Activated CD4-positive, alpha-beta T cell treated with anti-CD3 and anti-CD28 coated beads, Interleukin-2, amount 10 ng/mL, durations not matched to agents 7 days and 5 days (primary cell): ENCODE measurements at regions not wholly inside any gene's neighbourhood (a gene's known extent, or its start where the extent isn't known, plus 50 kb on each side); places are given as distances from the start of the nearest gene placed in this dataset.

ENCODE experiments used
- CTCF ChIA-PET: fragments of 350-600 bp; sonication (Branson Sonifier 250); formaldehyde crosslinking; loops from one replicate; lab custom pipeline; 2021; ENCODE audit warnings: antibody characterized with exemption; lab: Charles Lee
- POLR2A ChIA-PET: fragments of 350-600 bp; sonication (Branson Sonifier 250); formaldehyde crosslinking; loops from one replicate; lab custom pipeline; 2021; ENCODE audit warnings: antibody characterized with exemption; lab: Charles Lee
- DNase-seq: peaks from one replicate; pipeline ENCODE4 v3.0.0-alpha.2; 2020
- H3K27ac Mint-ChIP-seq: one replicate; pipeline ENCODE4 v1.8.0; 2021; ENCODE audit warnings: mild to moderate bottlenecking, moderate library complexity, mixed read lengths
- H3K27me3 Mint-ChIP-seq: one replicate; pipeline ENCODE4 v1.8.0; 2021; ENCODE audit warnings: mixed read lengths
- H3K36me3 Mint-ChIP-seq: one replicate; pipeline ENCODE4 v1.8.0; 2021; ENCODE audit warnings: low read depth, mixed read lengths
- H3K4me1 Mint-ChIP-seq: one replicate; pipeline ENCODE4 v1.8.0; 2021; ENCODE audit warnings: mixed read lengths
- H3K4me3 Mint-ChIP-seq: one replicate; pipeline ENCODE4 v1.8.0; 2021; ENCODE audit warnings: mild to moderate bottlenecking, moderate library complexity, mixed read lengths
- H3K9me3 Mint-ChIP-seq: one replicate; pipeline ENCODE4 v1.8.0; 2021; ENCODE audit warnings: mixed read lengths

DNA sequence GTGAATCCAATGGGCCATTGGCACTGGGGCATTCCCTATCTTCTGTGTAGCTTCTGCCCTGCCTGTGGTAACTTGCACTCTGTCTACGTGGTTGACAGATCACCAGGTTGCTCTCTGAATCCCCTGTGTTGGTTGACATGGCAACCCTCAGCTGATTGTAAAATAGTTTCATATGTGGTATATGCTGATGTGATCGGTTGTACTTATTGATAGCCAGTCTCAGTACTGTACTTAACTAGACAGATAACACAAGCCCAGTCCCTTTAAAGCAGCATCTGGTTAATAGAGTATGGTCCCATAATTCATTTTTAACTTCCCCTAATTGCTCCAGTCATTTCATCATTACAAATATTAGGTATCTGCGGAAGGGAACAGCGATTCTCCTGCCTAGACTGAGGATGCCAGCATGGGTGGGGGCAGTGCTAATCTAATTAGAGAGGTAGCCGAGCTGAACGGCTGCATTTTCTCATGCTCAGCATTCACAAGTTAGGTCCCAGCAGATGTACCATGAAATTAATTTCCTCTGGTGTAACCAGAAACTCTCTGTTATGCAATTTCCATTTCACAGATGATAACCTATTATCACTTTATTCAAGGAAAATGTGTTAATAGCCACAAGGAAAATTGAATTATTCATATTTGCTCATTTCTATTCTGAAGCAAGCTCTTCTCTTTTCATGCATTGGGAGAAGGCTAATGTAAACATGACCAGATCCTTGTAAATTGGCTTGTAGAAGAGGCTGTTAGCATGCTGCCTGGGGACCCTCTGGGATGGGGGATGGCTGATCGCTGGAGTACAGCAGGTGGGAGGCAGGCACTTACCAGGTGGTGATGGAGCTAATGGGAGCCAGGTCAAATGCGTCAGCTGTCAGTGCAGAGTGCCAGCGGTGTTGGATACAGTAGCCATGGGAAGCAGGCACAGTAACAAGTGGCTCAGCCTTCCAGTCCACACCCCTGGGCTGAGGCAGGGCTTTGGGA, 608.3 kb downstream of the GALR1 start:
- H3K4me3 Mint-ChIP-seq, result no peak overlapping the region
- no peak for DNase-seq
- no peak overlapping the region for H3K27ac Mint-ChIP-seq
- no peaks in the 10 kb centered on the region for H3K36me3 Mint-ChIP-seq
- ChIA-PET POLR2A (no interaction called here), CTCF (no interaction called here)
- H3K9me3 Mint-ChIP-seq, result no peaks in the 10 kb centered on the region
- H3K27me3 Mint-ChIP-seq, result no peaks in the 10 kb centered on the region
- H3K4me1 Mint-ChIP-seq, result no peaks in the 10 kb centered on the region

DNA sequence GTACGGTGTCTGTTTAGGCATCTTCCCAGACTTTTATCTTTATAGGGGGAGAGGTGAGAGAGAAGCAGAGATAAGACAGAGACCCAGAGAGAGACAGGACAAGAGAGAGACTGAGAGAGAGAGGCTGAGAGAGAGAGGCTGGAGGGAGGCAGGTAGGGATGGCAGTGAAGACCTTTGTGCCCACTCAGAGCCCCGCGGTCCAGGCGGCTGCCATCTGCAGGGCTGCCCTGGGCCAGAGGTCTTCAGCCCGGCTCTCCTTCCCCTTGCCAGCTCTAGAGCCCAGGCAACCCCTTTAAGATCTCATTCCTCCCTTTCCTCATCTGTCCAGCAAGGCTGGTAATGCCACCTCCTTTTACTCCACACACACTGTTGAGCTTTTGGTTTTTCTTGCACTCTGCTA, 610.0 kb downstream of the GALR1 start:
- H3K4me1 Mint-ChIP-seq, result no peaks in the 10 kb centered on the region
- no peak overlapping the region for H3K27ac Mint-ChIP-seq
- POLR2A ChIA-PET, result no interaction called here
- CTCF ChIA-PET, result no interaction called here
- no peak for DNase-seq
- no peaks in the 10 kb centered on the region for H3K36me3 Mint-ChIP-seq
- H3K4me3 Mint-ChIP-seq, result no peak overlapping the region
- H3K27me3 Mint-ChIP-seq, result no peaks in the 10 kb centered on the region
- no peaks in the 10 kb centered on the region for H3K9me3 Mint-ChIP-seq

- POLR2A ChIA-PET, result no interaction called here
- no peaks in the 10 kb centered on the region for H3K36me3 Mint-ChIP-seq
- no peaks in the 10 kb centered on the region for H3K27me3 Mint-ChIP-seq
- H3K9me3 Mint-ChIP-seq, result no peaks in the 10 kb centered on the region
- H3K27ac Mint-ChIP-seq, result no peak overlapping the region
- H3K4me3 Mint-ChIP-seq, result no peak overlapping the region
- DNase-seq, result no peak
- no peaks in the 10 kb centered on the region for H3K4me1 Mint-ChIP-seq
- CTCF ChIA-PET, result no interaction called here
Observed at GRCh38 chr18:77862066-77862757, 612.6 kb downstream of the GALR1 start.

DNA sequence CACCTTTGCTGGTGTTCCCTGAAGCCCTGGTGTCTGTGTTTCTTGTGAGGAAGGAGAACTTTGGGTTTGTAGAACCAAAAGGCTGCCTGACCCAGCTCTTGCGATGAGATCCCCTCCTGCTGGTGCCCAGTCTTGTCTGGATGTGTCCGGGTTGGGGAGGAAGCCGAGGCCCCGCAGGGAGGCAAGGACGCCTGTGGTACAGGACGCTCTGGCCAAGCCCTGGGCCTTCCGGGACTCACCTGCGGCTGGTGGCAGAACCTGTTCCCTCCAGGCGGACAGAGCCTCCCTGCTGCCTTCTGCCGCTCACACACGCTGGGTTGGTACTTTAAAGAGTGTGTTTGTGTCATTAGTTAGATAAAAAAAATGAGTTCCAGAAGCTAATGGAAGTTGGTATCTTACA, 616.2 kb downstream of the GALR1 start:
- ChIA-PET POLR2A (no interaction called here), CTCF (no interaction called here)

GRCh38 chr18:77866351-77866750, 616.7 kb downstream of the GALR1 start:
- no peak overlapping the region for H3K27ac Mint-ChIP-seq
- H3K27me3 Mint-ChIP-seq, result no peaks in the 10 kb centered on the region
- no peak overlapping the region for H3K4me3 Mint-ChIP-seq
- H3K36me3 Mint-ChIP-seq, result no peaks in the 10 kb centered on the region
- ChIA-PET POLR2A (no interaction called here), CTCF (no interaction called here)
- H3K9me3 Mint-ChIP-seq, result no peaks in the 10 kb centered on the region
- no peaks in the 10 kb centered on the region for H3K4me1 Mint-ChIP-seq
- DNase-seq, result no peak

More for the DNA sequence above, 616.2 kb downstream of the GALR1 start:
- no peaks in the 10 kb centered on the region for H3K36me3 Mint-ChIP-seq
- H3K27ac Mint-ChIP-seq, result no peak overlapping the region
- H3K9me3 Mint-ChIP-seq, result no peaks in the 10 kb centered on the region
- H3K4me1 Mint-ChIP-seq, result no peaks in the 10 kb centered on the region
- no peak for DNase-seq
- no peak overlapping the region for H3K4me3 Mint-ChIP-seq
- no peaks in the 10 kb centered on the region for H3K27me3 Mint-ChIP-seq

DNA sequence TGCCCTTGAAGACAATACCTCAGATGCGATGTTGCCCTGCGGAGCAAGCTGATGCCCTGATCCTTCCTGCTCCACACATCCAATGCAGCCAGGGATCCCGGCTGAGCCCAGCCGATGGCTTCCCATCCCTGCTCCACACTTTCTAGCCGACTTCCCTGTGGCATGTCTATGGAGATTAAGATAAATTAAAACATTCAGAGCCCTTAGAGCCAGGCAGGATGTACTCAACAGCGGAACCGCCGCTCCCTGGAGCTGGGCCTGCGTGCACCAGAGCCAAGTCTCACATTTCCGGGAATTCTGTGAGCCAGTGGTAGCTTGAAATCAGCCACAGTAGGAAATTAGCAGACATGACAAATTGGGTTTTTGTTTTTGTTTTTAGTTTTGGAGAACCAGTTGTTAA, 620.6 kb downstream of the GALR1 start:
- Mint-ChIP-seq H3K27me3 (no peaks in the 10 kb centered on the region), H3K36me3 (no peaks in the 10 kb centered on the region), H3K4me3 (no peak overlapping the region), H3K4me1 (no peaks in the 10 kb centered on the region), H3K27ac (no peak overlapping the region), H3K9me3 (no peaks in the 10 kb centered on the region)
- DNase-seq, result no peak
- POLR2A ChIA-PET, result no interaction called here
- CTCF ChIA-PET, result no interaction called here

DNA sequence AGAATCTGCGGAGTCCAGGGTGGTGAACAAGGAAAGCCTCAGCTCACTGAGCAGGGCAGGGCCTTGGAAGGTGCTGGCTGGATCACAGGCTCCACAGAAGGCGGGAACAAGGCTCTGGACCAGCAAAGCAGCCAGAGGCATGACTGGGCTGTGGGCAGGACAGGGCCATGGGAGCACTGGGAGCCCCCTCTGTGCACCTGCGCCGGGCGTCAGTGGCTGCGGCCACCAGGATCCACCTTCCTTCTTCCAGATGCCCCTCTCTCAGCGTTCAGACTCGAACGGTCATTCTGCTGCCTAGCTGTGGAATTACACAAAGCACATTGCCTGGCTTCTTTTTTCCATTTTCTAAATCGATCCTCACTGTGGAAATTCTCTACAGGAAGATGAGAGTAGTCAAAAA, 621.2 kb downstream of the GALR1 start:
- CTCF ChIA-PET, result interaction anchor here (0.6 kb wide), 1 partner anchor 74 kb away, joined by 3 read pairs; no protein-coding TSS in a partner anchor
- Mint-ChIP-seq H3K36me3 (no peaks in the 10 kb centered on the region), H3K27me3 (no peaks in the 10 kb centered on the region), H3K4me1 (no peaks in the 10 kb centered on the region), H3K4me3 (no peak overlapping the region), H3K27ac (no peak overlapping the region), H3K9me3 (no peaks in the 10 kb centered on the region)
- POLR2A ChIA-PET, result no interaction called here
- DNase-seq, result no peak

- Mint-ChIP-seq H3K4me3 (no peak overlapping the region), H3K27me3 (no peaks in the 10 kb centered on the region), H3K27ac (no peak overlapping the region), H3K36me3 (no peaks in the 10 kb centered on the region), H3K9me3 (no peaks in the 10 kb centered on the region), H3K4me1 (no peaks in the 10 kb centered on the region)
- ChIA-PET CTCF (no interaction called here), POLR2A (no interaction called here)
- DNase-seq, result no peak
Observed at GRCh38 chr18:77872166-77872565, 622.5 kb downstream of the GALR1 start.

DNA sequence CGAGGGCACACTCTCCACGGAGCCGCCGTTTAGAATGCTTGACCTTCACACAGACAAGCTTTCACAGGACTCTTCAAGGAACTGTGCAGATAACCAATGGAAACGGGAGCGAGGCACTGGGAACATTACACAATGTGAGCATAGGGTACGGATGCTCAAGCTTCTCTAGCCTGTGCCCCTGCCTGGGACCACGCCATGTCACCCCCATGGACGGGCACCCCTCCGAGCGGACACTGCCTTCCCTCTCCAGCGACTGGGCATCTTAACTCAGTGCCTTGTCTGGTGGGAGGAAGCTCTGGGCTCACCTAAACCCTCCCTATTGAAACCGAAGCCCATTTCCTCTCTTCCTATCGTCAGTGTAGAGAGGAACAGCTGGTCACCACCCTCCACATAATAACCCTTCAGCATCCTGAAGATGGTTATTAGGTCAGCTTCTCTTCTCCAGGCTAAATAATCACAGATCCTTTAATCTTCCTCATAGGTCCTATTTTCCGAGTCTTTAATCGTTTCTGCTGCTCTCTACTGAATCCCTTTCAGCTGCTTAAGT, 626.7 kb downstream of the GALR1 start:
- no peak for DNase-seq
- no peak overlapping the region for H3K4me3 Mint-ChIP-seq
- no peaks in the 10 kb centered on the region for H3K36me3 Mint-ChIP-seq
- ChIA-PET CTCF (no interaction called here), POLR2A (no interaction called here)
- no peaks in the 10 kb centered on the region for H3K27me3 Mint-ChIP-seq
- H3K27ac Mint-ChIP-seq, result no peak overlapping the region
- H3K4me1 Mint-ChIP-seq, result no peaks in the 10 kb centered on the region
- no peaks in the 10 kb centered on the region for H3K9me3 Mint-ChIP-seq

GRCh38 chr18:77879829-77880228, 630.2 kb downstream of the GALR1 start:
- Mint-ChIP-seq H3K27me3 (no peaks in the 10 kb centered on the region), H3K36me3 (no peaks in the 10 kb centered on the region), H3K4me3 (no peak overlapping the region), H3K27ac (no peak overlapping the region), H3K4me1 (no peaks in the 10 kb centered on the region), H3K9me3 (no peaks in the 10 kb centered on the region)
- DNase-seq, result no peak
- ChIA-PET POLR2A (no interaction called here), CTCF (no interaction called here)

- H3K4me1 Mint-ChIP-seq, result no peaks in the 10 kb centered on the region
- H3K9me3 Mint-ChIP-seq, result no peaks in the 10 kb centered on the region
- no peaks in the 10 kb centered on the region for H3K36me3 Mint-ChIP-seq
- CTCF ChIA-PET, result no interaction called here
- POLR2A ChIA-PET, result no interaction called here
- H3K27ac Mint-ChIP-seq, result no peak overlapping the region
- no peak overlapping the region for H3K4me3 Mint-ChIP-seq
- no peak for DNase-seq
- peaks cover 4% of the 10 kb centered on the region for H3K27me3 Mint-ChIP-seq
Observed at GRCh38 chr18:77884454-77884853, 634.8 kb downstream of the GALR1 start.

- Mint-ChIP-seq H3K27me3 (peaks cover 19% of the 10 kb centered on the region), H3K9me3 (no peaks in the 10 kb centered on the region), H3K36me3 (no peaks in the 10 kb centered on the region), H3K4me1 (no peaks in the 10 kb centered on the region), H3K4me3 (no peak overlapping the region), H3K27ac (no peak overlapping the region)
- POLR2A ChIA-PET, result no interaction called here
- DNase-seq, result no peak
- CTCF ChIA-PET, result no interaction called here
Observed at GRCh38 chr18:77894060-77894459, 644.4 kb downstream of the GALR1 start.

DNA sequence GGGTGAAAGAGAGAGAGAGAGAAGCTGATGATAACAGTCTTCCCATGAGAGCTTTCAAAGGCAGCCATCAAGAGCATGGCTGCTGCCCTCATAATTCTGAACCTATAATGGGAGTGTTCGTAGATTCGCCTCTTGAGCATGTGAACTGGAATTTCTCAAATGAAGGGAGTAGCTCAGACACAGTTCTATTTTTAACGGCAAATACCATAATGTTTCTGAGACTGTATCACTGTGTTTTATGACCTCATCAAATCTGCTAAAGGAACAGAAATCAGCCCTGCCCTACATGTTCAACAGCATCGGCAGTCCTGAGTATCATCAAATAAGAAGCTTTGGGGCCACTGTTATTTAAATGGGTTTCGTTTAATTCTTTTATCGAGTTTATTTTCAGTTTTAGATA, 645.6 kb downstream of the GALR1 start:
- ChIA-PET POLR2A (no interaction called here), CTCF (no interaction called here)
- peaks cover 3% of the 10 kb centered on the region for H3K4me1 Mint-ChIP-seq
- no peak for DNase-seq
- H3K9me3 Mint-ChIP-seq, result no peaks in the 10 kb centered on the region
- no peak overlapping the region for H3K27ac Mint-ChIP-seq
- no peaks in the 10 kb centered on the region for H3K36me3 Mint-ChIP-seq
- H3K27me3 Mint-ChIP-seq, result peaks cover 19% of the 10 kb centered on the region
- no peak overlapping the region for H3K4me3 Mint-ChIP-seq
